Uterus (tissue), 3 donors: ENCODE measurements at regions not wholly inside any gene's neighbourhood (a gene's known extent, or its start where the extent isn't known, plus 50 kb on each side); places are given as distances from the start of the nearest gene placed in this dataset.

Experiments used
- DNase-seq, 2 donors: peaks; one replicate each; pipeline ENCODE4 v3.0.0-alpha.2; 2019 to 2020
- H3K27ac ChIP-seq, 2 donors: fragments of 200-600 bp; sonication (generic); 1 replicate in 1 of 2; 2 replicates in 1 of 2; pipeline ENCODE4 v1.5.1; 2016 to 2018
- H3K27me3 ChIP-seq, 2 donors: fragments of 200-600 bp; sonication (generic); one replicate each; pipeline ENCODE4 v1.5.1; 2018 to 2019; ENCODE audit warnings: control low read depth in 1 of 2
- H3K36me3 ChIP-seq, 2 donors: fragments of 200-600 bp; sonication (generic); one replicate each; pipeline ENCODE4 v1.5.1; 2019; ENCODE audit warnings: control low read depth in 1 of 2
- H3K4me1 ChIP-seq, 2 donors: fragments of 200-600 bp; sonication (generic); one replicate each; pipeline ENCODE4 v1.5.1; 2018 to 2019; ENCODE audit warnings: control low read depth in 1 of 2
- H3K4me3 ChIP-seq, 2 donors: fragments of 200-600 bp; sonication (generic); 1 replicate in 1 of 2; 2 replicates in 1 of 2; pipeline ENCODE4 v1.5.1; 2018 to 2019; ENCODE audit warnings: mild to moderate bottlenecking in 1 of 2
- H3K9me3 ChIP-seq, 2 donors: fragments of 200-600 bp; sonication (generic); one replicate each; pipeline ENCODE4 v1.5.1; 2019; ENCODE audit warnings: control low read depth in 1 of 2
- POLR2A ChIP-seq, 2 donors: fragments of 450-650 bp; IDR thresholded peaks; one replicate each; pipeline ENCODE4 v1.6.1; 2016; ENCODE audit warnings: antibody characterized with exemption in 2 of 2, mild to moderate bottlenecking in 1 of 2, moderate library complexity in 1 of 2
- intact Hi-C: fragments of 100-400 bp; cut with DNase I; formaldehyde crosslinking; loops from one replicate; pipeline ENCODE4 v1.15.1; 2023; ENCODE audit warnings: low total_unique reads
- TF ChIP-seq, protein P1 (sequence below), 4 experiments: fragments of 200-600 bp in 2 of 4; fragments of 450-650 bp in 2 of 4; sonication (generic) in 2 of 4; IDR thresholded peaks; one replicate each; pipeline ENCODE4 v1.5.1; 2016 to 2019; ENCODE audit warnings: antibody characterized with exemption in 4 of 4, mild to moderate bottlenecking in 2 of 4, moderate library complexity in 1 of 4
- donor health status: DM: yes; HTN: yes; CAD: no.

GRCh38 chr6:106880952-106881351, 93.6 kb downstream of the CD24 start:
- H3K27ac ChIP-seq, result no peak overlapping the region
- H3K9me3 ChIP-seq, result no peaks in the 10 kb centered on the region
- intact Hi-C loops, result no loop called here
- H3K4me1 ChIP-seq, result no peaks in the 10 kb centered on the region
- H3K27me3 ChIP-seq, result no peaks in the 10 kb centered on the region
- TF ChIP-seq, protein P1, sequence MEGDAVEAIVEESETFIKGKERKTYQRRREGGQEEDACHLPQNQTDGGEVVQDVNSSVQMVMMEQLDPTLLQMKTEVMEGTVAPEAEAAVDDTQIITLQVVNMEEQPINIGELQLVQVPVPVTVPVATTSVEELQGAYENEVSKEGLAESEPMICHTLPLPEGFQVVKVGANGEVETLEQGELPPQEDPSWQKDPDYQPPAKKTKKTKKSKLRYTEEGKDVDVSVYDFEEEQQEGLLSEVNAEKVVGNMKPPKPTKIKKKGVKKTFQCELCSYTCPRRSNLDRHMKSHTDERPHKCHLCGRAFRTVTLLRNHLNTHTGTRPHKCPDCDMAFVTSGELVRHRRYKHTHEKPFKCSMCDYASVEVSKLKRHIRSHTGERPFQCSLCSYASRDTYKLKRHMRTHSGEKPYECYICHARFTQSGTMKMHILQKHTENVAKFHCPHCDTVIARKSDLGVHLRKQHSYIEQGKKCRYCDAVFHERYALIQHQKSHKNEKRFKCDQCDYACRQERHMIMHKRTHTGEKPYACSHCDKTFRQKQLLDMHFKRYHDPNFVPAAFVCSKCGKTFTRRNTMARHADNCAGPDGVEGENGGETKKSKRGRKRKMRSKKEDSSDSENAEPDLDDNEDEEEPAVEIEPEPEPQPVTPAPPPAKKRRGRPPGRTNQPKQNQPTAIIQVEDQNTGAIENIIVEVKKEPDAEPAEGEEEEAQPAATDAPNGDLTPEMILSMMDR (IDR thresholded peaks at IDR 0.05), result no peak
- TF ChIP-seq POLR2A (IDR thresholded peaks at IDR 0.05), result no peak
- DNase-seq, result no peak
- no peak overlapping the region for H3K4me3 ChIP-seq
- H3K36me3 ChIP-seq, result no peaks in the 10 kb centered on the region

- no peaks in the 10 kb centered on the region for H3K4me1 ChIP-seq
- H3K27me3 ChIP-seq, result no peaks in the 10 kb centered on the region
- DNase-seq, result no peak
- H3K9me3 ChIP-seq, result no peaks in the 10 kb centered on the region
- H3K36me3 ChIP-seq, result no peaks in the 10 kb centered on the region
- no peak overlapping the region for H3K4me3 ChIP-seq
- TF ChIP-seq POLR2A (IDR thresholded peaks at IDR 0.05), result no peak
- TF ChIP-seq, protein P1 (IDR thresholded peaks at IDR 0.05), result no peak
- H3K27ac ChIP-seq, result no peak overlapping the region
- intact Hi-C loops, result no loop called here
Measured at GRCh38 chr6:106875782-106876321, 98.7 kb downstream of the CD24 start.

DNA sequence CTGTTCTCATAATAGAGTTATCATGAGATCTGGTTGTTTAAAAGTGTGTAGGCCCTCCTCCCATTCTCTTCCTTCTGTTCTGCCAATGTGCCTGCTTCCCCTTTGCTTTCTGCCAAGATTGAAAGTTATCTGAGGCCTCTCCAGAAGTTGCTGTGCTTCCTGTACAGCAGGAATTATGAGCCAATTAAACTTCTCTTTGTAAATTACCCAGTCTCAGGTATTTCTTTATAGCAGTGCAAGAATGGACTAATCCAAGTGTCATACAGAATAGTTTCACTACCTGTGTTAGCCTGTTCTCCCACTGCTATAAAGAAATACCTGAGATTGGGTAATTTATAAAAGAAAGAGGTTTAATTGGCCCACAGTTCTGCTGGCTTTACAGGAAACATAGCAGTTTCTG, 100.0 kb downstream of the CD24 start:
- Histone ChIP-seq H3K4me3 (no peak overlapping the region), H3K27ac (no peak overlapping the region), H3K9me3 (no peaks in the 10 kb centered on the region), H3K36me3 (no peaks in the 10 kb centered on the region), H3K4me1 (no peaks in the 10 kb centered on the region), H3K27me3 (no peaks in the 10 kb centered on the region)
- no peak for DNase-seq
- intact Hi-C loops, result no loop called here
- no peak for TF ChIP-seq POLR2A (IDR thresholded peaks at IDR 0.05)
- TF ChIP-seq, protein P1 (IDR thresholded peaks at IDR 0.05), result no peak

DNA sequence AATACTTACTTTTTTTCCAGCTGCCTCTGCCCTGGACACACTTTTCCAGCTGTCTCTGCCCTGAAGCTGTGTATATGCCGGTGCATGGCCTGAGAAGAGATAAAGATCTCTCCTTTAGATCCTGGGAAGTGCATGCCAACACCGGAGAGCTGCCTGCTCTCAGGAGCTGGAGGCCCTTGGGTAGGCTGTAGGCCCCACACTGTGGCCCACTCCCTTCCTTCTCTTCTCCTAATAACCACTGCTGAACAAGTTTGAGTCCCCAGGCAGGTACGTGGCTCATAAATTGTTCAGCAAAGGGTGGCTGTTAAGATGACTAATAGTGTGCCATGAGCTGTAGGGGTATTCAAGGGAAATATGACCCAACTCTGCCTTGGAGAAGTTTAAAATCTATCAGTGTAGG, 102.5 kb downstream of the CD24 start:
- no peaks in the 10 kb centered on the region for H3K9me3 ChIP-seq
- H3K27ac ChIP-seq, result no peak overlapping the region
- intact Hi-C loops, result no loop called here
- no peaks in the 10 kb centered on the region for H3K36me3 ChIP-seq
- no peak for DNase-seq
- no peaks in the 10 kb centered on the region for H3K4me1 ChIP-seq
- no peak overlapping the region for H3K4me3 ChIP-seq
- TF ChIP-seq POLR2A (IDR thresholded peaks at IDR 0.05), result no peak
- TF ChIP-seq, protein P1 (IDR thresholded peaks at IDR 0.05), result no peak
- no peaks in the 10 kb centered on the region for H3K27me3 ChIP-seq

DNA sequence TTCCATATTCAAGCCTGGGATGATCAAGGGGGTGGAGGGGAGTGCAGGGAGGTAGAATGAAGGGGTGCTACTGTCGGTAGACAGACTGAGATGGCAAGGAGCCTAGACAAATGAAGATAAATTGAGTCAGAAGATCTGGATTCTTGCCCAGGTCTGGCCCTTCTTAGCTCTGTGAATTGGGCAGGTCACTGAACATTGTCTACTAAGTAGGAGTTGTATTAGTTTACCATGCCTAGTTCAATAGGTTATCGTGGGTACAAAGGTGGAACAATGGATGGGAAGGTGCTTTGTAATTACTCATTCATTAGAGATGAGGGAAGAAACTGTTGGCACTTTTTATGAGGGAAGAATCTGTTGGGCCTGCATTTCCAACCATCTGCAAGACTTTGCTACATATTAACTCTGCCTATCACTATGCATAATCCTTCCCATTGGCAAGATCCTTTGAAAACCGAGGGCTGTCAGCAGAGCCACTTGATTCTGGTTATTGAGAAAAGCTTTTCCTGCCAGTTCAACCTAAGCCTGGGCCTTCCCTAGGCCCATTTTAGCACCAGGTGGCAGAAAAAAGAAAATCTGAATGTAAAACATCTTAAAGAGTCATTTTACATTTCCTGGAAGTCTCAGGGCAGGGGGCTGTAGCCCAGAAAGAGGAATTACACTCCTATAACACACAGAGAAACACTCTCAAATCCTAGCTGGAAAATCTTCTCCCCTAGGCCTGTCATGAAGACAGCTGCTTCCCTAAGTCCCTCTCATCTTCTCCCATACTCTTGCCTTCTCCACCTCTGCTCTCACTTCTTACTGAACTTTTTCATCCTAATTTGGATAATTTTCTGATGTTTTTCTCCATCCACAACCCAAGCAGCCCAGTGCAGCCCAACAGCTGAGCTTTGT, 103.5 kb downstream of the CD24 start:
- intact Hi-C loops, result no loop called here
- H3K27ac ChIP-seq, result no peak overlapping the region

More for the DNA sequence above, 103.5 kb downstream of the CD24 start:
- Histone ChIP-seq H3K4me3 (no peak overlapping the region), H3K9me3 (no peaks in the 10 kb centered on the region), H3K4me1 (no peaks in the 10 kb centered on the region), H3K36me3 (no peaks in the 10 kb centered on the region), H3K27me3 (no peaks in the 10 kb centered on the region)
- no peak for DNase-seq
- TF ChIP-seq, protein P1 (IDR thresholded peaks at IDR 0.05), result no peak
- TF ChIP-seq POLR2A (IDR thresholded peaks at IDR 0.05), result no peak
